ENCODE measurements at regions not wholly inside any gene's neighbourhood (a gene's known extent, or its start where the extent isn't known, plus 50 kb on each side); places are given as distances from the start of the nearest gene placed in this dataset.

DNA sequence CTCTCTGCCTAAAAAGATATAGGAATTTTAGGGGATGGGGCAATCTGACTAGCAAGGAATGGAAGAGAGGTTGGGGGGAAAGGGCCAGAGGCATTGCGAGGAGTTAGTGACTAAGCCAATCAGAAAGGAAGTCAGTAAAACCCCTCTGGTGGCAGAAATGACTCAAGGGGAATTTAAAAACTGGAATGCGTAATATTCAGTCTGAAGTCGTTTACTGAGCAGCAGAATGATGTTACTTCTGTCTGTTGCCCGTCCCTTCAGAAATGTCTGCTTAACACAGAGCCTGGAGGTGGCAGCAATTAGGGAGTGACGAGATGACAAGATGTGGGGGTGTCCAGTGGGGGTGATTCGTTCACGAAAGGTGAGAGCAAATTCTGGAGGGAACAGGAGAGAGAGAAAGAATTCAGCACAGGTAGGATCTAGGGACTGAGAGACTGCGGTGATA is 107.7 kb upstream of the CLMP start (continued):
- TF ChIP-seq RAD21 (conservative IDR thresholded peaks at IDR 0.05) = no peak

DNA sequence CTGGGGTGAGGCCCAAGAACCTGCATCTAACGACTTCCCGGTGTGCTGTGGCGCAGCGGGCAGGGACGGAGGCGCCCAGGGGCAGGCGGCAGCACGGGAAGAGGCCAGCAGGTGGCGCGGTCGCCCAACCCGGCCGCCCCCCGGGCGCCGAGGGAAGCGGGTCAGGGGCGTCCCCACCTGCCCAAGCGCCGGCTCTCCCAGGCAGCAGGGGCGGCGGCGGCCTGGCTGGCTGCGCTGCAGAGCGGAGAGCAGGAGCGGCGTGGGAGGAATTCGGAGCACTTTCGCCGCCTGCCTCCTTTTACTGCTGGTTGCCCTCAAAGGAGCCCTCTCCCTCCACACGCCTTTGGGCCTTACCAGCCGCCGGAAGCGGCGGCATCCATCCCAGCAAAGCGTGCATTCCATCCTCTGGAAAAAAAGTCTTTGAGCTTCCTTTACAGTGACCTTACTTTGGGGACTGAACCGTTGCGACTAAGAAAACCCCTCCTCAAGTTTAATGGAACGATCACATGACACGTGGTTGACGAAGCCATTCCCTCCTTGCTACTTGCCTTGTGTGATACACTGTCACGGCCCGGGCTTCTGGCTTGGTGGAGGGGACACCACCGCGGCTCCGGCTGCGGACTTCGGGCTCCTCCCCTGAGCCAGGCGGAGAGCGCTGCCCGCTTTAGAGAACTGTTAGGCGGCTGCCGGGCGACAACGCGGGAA is 106.8 kb upstream of the CLMP start:
- Histone ChIP-seq H3K79me2 (replicated peaks; ENCODE audit: insufficient read depth, low read length) (no peaks in the 10 kb centered on the region), H3K27me3 (ENCODE audit: insufficient read depth, low read depth, low read length) (peaks cover 27% of the 10 kb centered on the region), H3K9ac (ENCODE audit: low read length) (no peak overlapping the region), H3K4me3 (ENCODE audit: low read length) (peak overlapping the region; percentile 64), H3K9me3 (ENCODE audit: low read length) (no peaks in the 10 kb centered on the region), H3K9me2 (ENCODE audit: insufficient read depth, low read length) (no peaks in the 10 kb centered on the region), H3F3A (ENCODE audit: insufficient read depth, low read length, poor library complexity, severe bottlenecking) (no peaks in the 10 kb centered on the region), H3K27ac (ENCODE audit: low read length) (no peak overlapping the region), H3K36me3 (ENCODE audit: insufficient read depth, low read length) (no peaks in the 10 kb centered on the region), H3K4me2 (ENCODE audit: low read length) (peak overlapping the region; percentile 64), H4K20me1 (ENCODE audit: insufficient read depth) (no peaks in the 10 kb centered on the region), H2AFZ (ENCODE audit: low read depth, low read length) (no peak overlapping the region)
- TF ChIP-seq EP300 (conservative IDR thresholded peaks at IDR 0.05; ENCODE audit: poor library complexity, severe bottlenecking) = no peak
- peak; percentile 89 for TF ChIP-seq SMC3 (conservative IDR thresholded peaks at IDR 0.05; ENCODE audit: poor library complexity)
- TF ChIP-seq, protein P1, sequence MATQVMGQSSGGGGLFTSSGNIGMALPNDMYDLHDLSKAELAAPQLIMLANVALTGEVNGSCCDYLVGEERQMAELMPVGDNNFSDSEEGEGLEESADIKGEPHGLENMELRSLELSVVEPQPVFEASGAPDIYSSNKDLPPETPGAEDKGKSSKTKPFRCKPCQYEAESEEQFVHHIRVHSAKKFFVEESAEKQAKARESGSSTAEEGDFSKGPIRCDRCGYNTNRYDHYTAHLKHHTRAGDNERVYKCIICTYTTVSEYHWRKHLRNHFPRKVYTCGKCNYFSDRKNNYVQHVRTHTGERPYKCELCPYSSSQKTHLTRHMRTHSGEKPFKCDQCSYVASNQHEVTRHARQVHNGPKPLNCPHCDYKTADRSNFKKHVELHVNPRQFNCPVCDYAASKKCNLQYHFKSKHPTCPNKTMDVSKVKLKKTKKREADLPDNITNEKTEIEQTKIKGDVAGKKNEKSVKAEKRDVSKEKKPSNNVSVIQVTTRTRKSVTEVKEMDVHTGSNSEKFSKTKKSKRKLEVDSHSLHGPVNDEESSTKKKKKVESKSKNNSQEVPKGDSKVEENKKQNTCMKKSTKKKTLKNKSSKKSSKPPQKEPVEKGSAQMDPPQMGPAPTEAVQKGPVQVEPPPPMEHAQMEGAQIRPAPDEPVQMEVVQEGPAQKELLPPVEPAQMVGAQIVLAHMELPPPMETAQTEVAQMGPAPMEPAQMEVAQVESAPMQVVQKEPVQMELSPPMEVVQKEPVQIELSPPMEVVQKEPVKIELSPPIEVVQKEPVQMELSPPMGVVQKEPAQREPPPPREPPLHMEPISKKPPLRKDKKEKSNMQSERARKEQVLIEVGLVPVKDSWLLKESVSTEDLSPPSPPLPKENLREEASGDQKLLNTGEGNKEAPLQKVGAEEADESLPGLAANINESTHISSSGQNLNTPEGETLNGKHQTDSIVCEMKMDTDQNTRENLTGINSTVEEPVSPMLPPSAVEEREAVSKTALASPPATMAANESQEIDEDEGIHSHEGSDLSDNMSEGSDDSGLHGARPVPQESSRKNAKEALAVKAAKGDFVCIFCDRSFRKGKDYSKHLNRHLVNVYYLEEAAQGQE (IDR thresholded peaks at IDR 0.05; ENCODE audit: borderline replicate concordance) = no peak
- TF ChIP-seq, protein P2, sequence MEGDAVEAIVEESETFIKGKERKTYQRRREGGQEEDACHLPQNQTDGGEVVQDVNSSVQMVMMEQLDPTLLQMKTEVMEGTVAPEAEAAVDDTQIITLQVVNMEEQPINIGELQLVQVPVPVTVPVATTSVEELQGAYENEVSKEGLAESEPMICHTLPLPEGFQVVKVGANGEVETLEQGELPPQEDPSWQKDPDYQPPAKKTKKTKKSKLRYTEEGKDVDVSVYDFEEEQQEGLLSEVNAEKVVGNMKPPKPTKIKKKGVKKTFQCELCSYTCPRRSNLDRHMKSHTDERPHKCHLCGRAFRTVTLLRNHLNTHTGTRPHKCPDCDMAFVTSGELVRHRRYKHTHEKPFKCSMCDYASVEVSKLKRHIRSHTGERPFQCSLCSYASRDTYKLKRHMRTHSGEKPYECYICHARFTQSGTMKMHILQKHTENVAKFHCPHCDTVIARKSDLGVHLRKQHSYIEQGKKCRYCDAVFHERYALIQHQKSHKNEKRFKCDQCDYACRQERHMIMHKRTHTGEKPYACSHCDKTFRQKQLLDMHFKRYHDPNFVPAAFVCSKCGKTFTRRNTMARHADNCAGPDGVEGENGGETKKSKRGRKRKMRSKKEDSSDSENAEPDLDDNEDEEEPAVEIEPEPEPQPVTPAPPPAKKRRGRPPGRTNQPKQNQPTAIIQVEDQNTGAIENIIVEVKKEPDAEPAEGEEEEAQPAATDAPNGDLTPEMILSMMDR (IDR thresholded peaks at IDR 0.05; ENCODE audit: poor library complexity, severe bottlenecking) = peak; percentile 87
- peak; percentile 80 for TF ChIP-seq RAD21 (conservative IDR thresholded peaks at IDR 0.05)
- TF ChIP-seq MXI1 (conservative IDR thresholded peaks at IDR 0.05; ENCODE audit: poor library complexity, severe bottlenecking) = peak; percentile 52
- TF ChIP-seq EZH2 (IDR thresholded peaks at IDR 0.05; ENCODE audit: borderline replicate concordance, insufficient read depth, low read length, poor library complexity, severe bottlenecking) = no peak

DNA sequence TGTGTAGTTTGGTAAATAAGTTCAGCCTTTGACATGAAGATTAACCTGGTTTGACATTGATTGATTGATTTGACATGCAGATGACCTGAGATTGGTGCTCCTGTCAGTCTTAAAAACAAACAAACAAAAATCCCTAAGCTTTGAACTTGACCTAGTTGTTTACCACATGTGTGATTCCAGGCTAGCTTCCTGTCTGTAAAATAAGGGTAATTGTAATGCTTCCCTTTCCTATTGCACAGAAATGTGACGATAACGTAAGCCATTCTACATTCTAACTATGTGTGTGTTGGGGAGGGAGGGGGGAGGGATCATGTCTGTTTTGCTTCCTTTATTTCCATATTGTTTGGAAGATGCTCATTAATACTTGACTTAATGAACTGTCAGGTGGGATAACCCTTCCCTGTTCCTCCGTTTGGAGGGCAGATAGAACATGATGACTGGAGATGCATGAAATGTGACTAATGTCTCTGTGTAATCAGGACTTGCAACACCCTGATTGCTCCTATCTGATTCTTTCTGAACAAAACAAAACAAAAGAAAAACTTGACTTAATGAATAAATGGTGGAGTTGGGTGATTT is 106.1 kb upstream of the CLMP start:
- Histone ChIP-seq H3K36me3 (ENCODE audit: insufficient read depth, low read length) (no peaks in the 10 kb centered on the region), H4K20me1 (ENCODE audit: insufficient read depth) (no peaks in the 10 kb centered on the region), H3K9ac (ENCODE audit: low read length) (peak overlapping the region; percentile 2), H3K27ac (ENCODE audit: low read length) (no peak overlapping the region), H2AFZ (ENCODE audit: low read depth, low read length) (no peak overlapping the region), H3K27me3 (ENCODE audit: insufficient read depth, low read depth, low read length) (peaks cover 27% of the 10 kb centered on the region), H3K79me2 (replicated peaks; ENCODE audit: insufficient read depth, low read length) (no peaks in the 10 kb centered on the region), H3K4me3 (ENCODE audit: low read length) (peak overlapping the region; percentile 64), H3K9me3 (ENCODE audit: low read length) (no peaks in the 10 kb centered on the region), H3K4me2 (ENCODE audit: low read length) (no peak overlapping the region), H3K9me2 (ENCODE audit: insufficient read depth, low read length) (no peaks in the 10 kb centered on the region), H3F3A (ENCODE audit: insufficient read depth, low read length, poor library complexity, severe bottlenecking) (no peaks in the 10 kb centered on the region)
- TF ChIP-seq, protein P2 (IDR thresholded peaks at IDR 0.05; ENCODE audit: poor library complexity, severe bottlenecking) = no peak
- no peak for TF ChIP-seq EP300 (conservative IDR thresholded peaks at IDR 0.05; ENCODE audit: poor library complexity, severe bottlenecking)
- TF ChIP-seq, protein P1 (IDR thresholded peaks at IDR 0.05; ENCODE audit: borderline replicate concordance) = no peak
- no peak for TF ChIP-seq SMC3 (conservative IDR thresholded peaks at IDR 0.05; ENCODE audit: poor library complexity)
- no peak for TF ChIP-seq EZH2 (IDR thresholded peaks at IDR 0.05; ENCODE audit: borderline replicate concordance, insufficient read depth, low read length, poor library complexity, severe bottlenecking)
- TF ChIP-seq POLR2AphosphoS5 (IDR thresholded peaks at IDR 0.05) = no peak
- TF ChIP-seq TAF1 (IDR thresholded peaks at IDR 0.05; ENCODE audit: low read depth) = no peak
- TF ChIP-seq RAD21 (conservative IDR thresholded peaks at IDR 0.05) = no peak
- TF ChIP-seq MXI1 (conservative IDR thresholded peaks at IDR 0.05; ENCODE audit: poor library complexity, severe bottlenecking) = no peak
